Loucy (cell line): ENCODE measurements at regions not wholly inside any gene's neighbourhood (a gene's known extent, or its start where the extent isn't known, plus 50 kb on each side); places are given as distances from the start of the nearest gene placed in this dataset.

Source experiments
- EZH2phosphoT487 ChIP-seq: fragments of 200-600 bp; IDR thresholded peaks from 2 replicates; pipeline ENCODE4 v1.6.1; 2018; ENCODE audit warnings: antibody characterized with exemption, mild to moderate bottlenecking, moderate library complexity, borderline replicate concordance
- TF ChIP-seq, protein P1 (sequence below): fragments of 200-600 bp; sonication (generic); conservative IDR thresholded peaks from 2 replicates; pipeline ENCODE4 v1.5.1; 2014; ENCODE audit warnings: mild to moderate bottlenecking, antibody characterized with exemption, low read length

GRCh38 chr7:155143381-155143780 lies 73.3 kb downstream of the HTR5A start:
- TF ChIP-seq, protein P1, sequence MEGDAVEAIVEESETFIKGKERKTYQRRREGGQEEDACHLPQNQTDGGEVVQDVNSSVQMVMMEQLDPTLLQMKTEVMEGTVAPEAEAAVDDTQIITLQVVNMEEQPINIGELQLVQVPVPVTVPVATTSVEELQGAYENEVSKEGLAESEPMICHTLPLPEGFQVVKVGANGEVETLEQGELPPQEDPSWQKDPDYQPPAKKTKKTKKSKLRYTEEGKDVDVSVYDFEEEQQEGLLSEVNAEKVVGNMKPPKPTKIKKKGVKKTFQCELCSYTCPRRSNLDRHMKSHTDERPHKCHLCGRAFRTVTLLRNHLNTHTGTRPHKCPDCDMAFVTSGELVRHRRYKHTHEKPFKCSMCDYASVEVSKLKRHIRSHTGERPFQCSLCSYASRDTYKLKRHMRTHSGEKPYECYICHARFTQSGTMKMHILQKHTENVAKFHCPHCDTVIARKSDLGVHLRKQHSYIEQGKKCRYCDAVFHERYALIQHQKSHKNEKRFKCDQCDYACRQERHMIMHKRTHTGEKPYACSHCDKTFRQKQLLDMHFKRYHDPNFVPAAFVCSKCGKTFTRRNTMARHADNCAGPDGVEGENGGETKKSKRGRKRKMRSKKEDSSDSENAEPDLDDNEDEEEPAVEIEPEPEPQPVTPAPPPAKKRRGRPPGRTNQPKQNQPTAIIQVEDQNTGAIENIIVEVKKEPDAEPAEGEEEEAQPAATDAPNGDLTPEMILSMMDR = no peak
- no peak for TF ChIP-seq EZH2phosphoT487
